ENCODE measurements at regions not wholly inside any gene's neighbourhood (a gene's known extent, or its start where the extent isn't known, plus 50 kb on each side); places are given as distances from the start of the nearest gene placed in this dataset.

DNA sequence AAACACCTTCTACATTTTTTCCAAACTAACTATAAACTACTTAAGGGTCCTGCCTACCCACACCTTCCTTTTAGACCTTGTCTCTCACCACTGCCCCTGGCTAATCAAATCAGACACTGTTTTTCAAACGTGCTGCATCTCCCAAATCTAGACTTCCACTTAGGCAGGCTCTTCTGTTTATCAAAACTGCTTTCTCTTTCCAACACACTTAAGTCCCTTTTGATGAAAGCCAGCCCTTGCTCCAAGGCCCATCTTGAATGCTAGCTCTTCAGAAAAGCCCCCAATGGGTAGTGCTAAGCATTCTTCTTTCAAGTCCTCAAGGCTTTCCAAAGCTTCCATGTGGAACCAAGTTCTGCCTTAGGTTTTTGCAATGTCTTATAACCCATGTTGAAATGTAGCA is 888.3 kb downstream of the TUSC7 start:
- TF ChIP-seq CTCF (conservative IDR thresholded peaks at IDR 0.05) = no peak
- no peak for TF ChIP-seq EZH2 (IDR thresholded peaks at IDR 0.05; ENCODE audit: low read depth)

Data from PC-9 (cell line).